ENCODE measurements at regions not wholly inside any gene's neighbourhood (a gene's known extent, or its start where the extent isn't known, plus 50 kb on each side); places are given as distances from the start of the nearest gene placed in this dataset.

- Histone ChIP-seq H3K4me1 (no peaks in the 10 kb centered on the region), H3K4me3 (no peak overlapping the region), H3K27me3 (ENCODE audit: low read depth) (no peaks in the 10 kb centered on the region), H3K9me3 (replicated peaks) (no peaks in the 10 kb centered on the region), H3K27ac (replicated peaks) (no peak overlapping the region), H3K36me3 (no peaks in the 10 kb centered on the region)
- no peak for TF ChIP-seq CTCF (IDR thresholded peaks at IDR 0.05; ENCODE audit: borderline replicate concordance)
- intact Hi-C loops (cut with micrococcal nuclease) = no loop called here
- DNase-seq = no peak
Observed at GRCh38 chr12:59096246-59096645, 175.9 kb upstream of the LRIG3 start.

DNA sequence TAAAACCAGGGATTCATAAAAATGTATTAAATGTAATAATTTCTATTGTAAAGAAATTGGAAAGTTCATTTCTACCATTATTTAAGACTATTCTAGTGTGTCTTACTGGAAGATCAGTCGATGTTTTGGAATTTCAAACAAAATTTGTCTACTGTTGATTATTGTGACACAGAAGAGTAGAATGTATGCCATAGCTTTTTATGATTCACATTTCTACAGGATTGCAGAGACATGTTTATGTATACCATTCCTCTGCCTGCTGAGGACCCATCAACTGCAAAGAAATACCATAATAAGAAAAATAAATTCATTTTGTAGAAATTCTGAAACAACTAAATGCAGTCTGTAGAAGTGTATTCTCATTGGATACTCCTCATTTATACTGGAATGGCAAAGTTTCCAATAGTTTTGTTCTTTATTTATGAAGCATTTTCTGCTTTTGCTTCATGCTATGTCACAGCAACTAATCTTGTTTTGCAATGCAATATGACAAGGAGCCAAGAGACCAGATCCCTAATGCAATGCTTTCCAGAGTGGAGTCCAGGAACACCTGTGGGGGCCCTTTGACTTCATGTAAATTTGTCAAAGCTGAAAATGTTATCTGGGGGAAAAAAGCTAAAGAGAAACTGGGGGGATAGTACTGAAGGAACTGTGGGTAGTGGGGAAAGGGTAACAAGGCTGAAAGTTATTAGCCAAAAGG, 172.9 kb upstream of the LRIG3 start:
- no peak overlapping the region for H3K4me3 ChIP-seq
- no peaks in the 10 kb centered on the region for H3K9me3 ChIP-seq (replicated peaks)
- H3K27ac ChIP-seq (replicated peaks) = no peak overlapping the region
- intact Hi-C loops (cut with micrococcal nuclease) = no loop called here
- no peaks in the 10 kb centered on the region for H3K36me3 ChIP-seq
- H3K4me1 ChIP-seq = no peaks in the 10 kb centered on the region
- TF ChIP-seq CTCF (IDR thresholded peaks at IDR 0.05; ENCODE audit: borderline replicate concordance) = no peak
- H3K27me3 ChIP-seq (ENCODE audit: low read depth) = no peaks in the 10 kb centered on the region
- no peak for DNase-seq

DNA sequence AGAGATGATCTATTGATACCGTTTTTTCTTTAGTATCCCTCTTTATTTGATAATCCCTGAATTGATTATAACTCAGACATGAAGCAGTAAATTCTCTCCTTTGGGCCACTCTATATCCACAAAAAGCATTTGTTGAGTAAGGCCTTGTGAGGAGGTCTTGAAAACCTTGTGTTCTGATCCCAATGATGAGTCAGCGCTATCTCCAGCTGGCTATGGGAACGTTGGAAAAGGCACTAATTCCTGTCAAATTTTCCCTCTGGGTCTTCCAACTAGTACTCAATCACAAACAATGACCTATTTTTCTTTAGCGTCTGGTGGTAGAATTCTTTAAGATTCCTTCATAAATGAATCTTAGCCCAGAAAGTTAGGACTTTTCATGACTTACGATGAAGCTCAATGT, 168.4 kb upstream of the LRIG3 start:
- Histone ChIP-seq H3K9me3 (replicated peaks) (no peaks in the 10 kb centered on the region), H3K27ac (replicated peaks) (no peak overlapping the region), H3K4me1 (no peaks in the 10 kb centered on the region), H3K4me3 (no peak overlapping the region), H3K36me3 (no peaks in the 10 kb centered on the region), H3K27me3 (ENCODE audit: low read depth) (peaks cover 4% of the 10 kb centered on the region)
- intact Hi-C loops (cut with micrococcal nuclease) = loop anchor here (10.0 kb wide), 1 partner anchor 544 kb away; no protein-coding TSS in a partner anchor
- no peak for DNase-seq
- TF ChIP-seq CTCF (IDR thresholded peaks at IDR 0.05; ENCODE audit: borderline replicate concordance) = no peak

DNA sequence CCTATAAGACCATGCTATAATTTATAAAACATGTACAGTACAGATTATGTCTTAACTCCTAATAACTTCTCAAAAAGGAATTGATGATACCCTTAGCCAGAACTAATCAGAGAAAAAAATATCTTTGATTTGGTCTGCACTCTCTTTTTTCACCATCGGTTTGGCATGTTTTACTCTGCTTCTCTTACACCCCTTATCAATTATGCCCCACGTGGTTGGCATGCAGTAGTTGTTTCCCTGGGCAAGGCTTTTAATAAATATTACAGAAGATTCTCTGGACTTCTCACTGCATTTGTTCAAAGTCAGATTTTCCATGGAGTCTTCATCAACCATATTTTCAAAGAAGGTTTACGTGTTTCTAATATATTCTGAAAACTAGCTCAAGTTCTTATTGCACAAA, 167.4 kb upstream of the LRIG3 start:
- Histone ChIP-seq H3K27ac (replicated peaks) (no peak overlapping the region), H3K4me3 (no peak overlapping the region), H3K36me3 (no peaks in the 10 kb centered on the region), H3K9me3 (replicated peaks) (no peaks in the 10 kb centered on the region), H3K4me1 (no peaks in the 10 kb centered on the region), H3K27me3 (ENCODE audit: low read depth) (peaks cover 4% of the 10 kb centered on the region)
- no peak for DNase-seq
- TF ChIP-seq CTCF (IDR thresholded peaks at IDR 0.05; ENCODE audit: borderline replicate concordance) = no peak
- intact Hi-C loops (cut with micrococcal nuclease) = loop anchor here (10.0 kb wide), 1 partner anchor 543 kb away; no protein-coding TSS in a partner anchor

DNA sequence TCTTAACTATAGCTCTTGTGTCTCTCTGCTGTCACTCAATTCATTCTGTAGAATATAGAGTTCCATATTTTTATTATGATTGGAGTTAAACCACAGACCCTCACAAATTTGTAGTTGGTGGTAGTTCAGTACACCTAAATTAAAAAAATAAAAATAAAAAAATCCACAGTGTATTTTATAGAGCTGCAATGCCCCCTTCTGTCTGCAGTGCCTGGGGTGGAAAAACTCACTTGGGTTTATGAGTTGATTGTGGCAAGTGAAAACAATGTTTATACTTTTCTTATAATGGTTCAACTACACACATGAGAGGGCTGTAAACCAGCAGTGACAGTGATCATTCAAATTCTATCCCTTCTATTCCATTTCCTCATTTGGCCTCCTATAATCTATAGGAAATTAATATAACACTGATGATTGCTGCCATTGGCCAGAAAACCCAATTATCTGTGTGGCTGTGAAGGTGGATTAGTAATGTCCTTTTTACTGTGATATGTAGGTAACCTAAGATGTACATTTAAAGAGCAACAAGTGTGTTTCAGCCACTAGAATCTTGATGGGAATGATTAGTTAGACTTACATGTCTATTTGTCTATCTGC, 166.9 kb upstream of the LRIG3 start:
- intact Hi-C loops (cut with micrococcal nuclease) = loop anchor here (10.0 kb wide), 1 partner anchor 542 kb away; no protein-coding TSS in a partner anchor
- H3K4me1 ChIP-seq = no peaks in the 10 kb centered on the region
- H3K27ac ChIP-seq (replicated peaks) = no peak overlapping the region
- no peak overlapping the region for H3K4me3 ChIP-seq
- H3K9me3 ChIP-seq (replicated peaks) = no peaks in the 10 kb centered on the region
- peaks cover 4% of the 10 kb centered on the region for H3K27me3 ChIP-seq (ENCODE audit: low read depth)
- H3K36me3 ChIP-seq = no peaks in the 10 kb centered on the region
- no peak for DNase-seq
- TF ChIP-seq CTCF (IDR thresholded peaks at IDR 0.05; ENCODE audit: borderline replicate concordance) = peak; percentile 54
